Suppressor macrophage (primary cell): ENCODE measurements at regions not wholly inside any gene's neighbourhood (a gene's known extent, or its start where the extent isn't known, plus 50 kb on each side); places are given as distances from the start of the nearest gene placed in this dataset.
"Not testable (repeated sequence)": the region's sequence is repeated elsewhere in the genome, so short reads cannot be mapped to it uniquely, and the experiment has no call there.

Experiments
- DNase-seq, 4 experiments: peaks; one replicate each; pipeline ENCODE4 v3.0.0-alpha.2; 2020 to 2022

DNA sequence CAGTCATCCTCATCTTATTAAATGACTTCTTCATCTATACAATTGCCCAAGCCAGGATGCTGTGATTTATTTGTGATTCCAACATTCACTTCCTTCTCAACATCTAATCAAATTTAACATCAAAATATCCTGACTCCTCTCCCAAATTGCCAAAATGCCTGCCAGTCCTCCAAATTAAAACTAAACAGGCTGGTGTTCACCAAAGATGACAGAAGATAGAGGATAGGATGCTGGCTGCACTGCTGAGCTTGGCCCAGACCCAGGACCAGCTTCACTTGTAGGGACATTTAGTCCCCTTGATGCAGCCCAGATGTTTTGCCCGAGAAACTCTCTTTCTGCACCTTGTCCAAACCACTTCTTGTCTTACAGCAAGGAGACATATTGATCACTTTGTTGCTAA, 540.0 kb upstream of the CNTNAP5 start:
- no peak for DNase-seq

DNA sequence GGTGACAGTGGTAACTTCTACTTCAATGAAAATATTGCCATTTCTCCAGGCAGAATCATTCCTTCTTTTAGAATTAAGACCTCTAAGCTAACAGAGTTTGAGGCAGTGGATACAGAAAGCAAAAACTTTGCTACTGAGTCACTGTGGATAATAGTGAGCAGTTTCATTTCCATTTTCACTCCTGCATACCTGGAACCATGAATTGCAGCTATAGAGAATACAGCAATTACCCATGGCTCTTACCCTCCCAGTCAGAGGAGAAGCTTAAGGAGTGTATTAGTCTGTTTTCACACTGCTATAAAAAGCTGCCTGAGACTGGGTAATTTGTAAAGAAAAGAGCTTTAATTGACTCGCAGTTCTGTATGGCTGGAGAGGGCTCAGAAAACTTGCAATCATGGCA, 531.4 kb upstream of the CNTNAP5 start:
- no peak for DNase-seq

DNA sequence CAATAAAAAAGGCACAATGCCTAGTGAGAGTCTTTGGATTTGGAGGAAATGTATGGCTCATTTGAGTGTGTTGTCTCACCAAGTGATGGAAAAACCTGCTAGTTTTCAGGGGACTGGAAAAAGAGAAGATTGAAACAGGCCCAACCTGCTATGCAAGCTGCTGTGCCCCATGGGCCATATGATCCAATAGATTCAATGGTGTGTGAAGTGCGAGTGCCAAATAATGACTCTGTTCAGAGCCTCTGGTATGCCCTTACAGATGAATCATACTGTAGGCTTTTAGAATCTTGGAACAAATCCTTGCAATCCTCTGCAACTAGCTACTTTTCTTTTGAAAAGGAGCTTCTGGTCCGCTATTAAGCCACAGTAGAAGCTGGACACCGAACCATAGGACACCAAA, 529.8 kb upstream of the CNTNAP5 start:
- no peak for DNase-seq

DNA sequence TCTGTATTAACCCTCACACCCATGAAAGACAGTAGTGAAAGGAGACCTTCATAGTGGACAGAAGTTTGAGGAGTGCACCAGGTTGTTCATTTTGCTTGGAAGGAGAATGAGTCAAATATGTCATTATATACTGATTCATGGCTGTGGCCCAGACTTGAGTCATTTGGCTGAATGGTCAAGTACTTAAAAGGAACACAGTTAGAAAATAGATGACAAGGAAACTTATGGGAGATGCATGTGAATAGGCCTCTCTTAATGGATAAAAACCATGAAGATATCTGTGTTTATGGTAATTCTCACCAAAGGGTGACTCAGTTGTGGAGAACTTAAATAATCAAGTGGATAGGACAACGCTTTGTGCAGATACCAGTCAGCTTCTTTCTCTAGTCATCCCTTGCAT, 524.7 kb upstream of the CNTNAP5 start:
- no peak for DNase-seq

- no peak for DNase-seq
These were observed 524.1 kb upstream of the CNTNAP5 start for GRCh38 chr2:123500988-123501387.

GRCh38 chr2:123502931-123503330, 522.2 kb upstream of the CNTNAP5 start:
- DNase-seq = no peak

DNA sequence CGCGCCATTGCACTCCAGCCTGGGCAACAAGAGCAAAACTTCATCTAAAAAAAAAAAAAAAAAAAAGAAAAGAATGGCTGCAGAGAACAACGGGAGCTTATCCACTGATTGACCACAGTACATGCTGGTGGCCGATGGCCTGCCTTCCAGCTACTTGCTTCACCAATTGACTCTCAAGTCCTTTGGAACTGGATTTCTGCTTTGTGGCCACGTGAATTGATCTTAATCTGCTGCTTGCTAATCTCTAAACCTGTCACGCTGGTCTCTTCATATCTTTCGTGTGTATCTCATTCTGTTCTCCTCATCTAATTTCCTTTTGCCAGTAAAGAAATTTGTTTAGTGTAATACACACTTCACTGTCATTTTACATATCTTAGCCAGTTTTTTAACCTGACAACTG, 512.5 kb upstream of the CNTNAP5 start:
- DNase-seq = no peak

GRCh38 chr2:123513351-123513750, 511.7 kb upstream of the CNTNAP5 start:
- no peak for DNase-seq

- peak in 2 of 4 experiments; percentile 1 to 9 for DNase-seq
These were observed 510.4 kb upstream of the CNTNAP5 start for GRCh38 chr2:123514613-123515207.

DNA sequence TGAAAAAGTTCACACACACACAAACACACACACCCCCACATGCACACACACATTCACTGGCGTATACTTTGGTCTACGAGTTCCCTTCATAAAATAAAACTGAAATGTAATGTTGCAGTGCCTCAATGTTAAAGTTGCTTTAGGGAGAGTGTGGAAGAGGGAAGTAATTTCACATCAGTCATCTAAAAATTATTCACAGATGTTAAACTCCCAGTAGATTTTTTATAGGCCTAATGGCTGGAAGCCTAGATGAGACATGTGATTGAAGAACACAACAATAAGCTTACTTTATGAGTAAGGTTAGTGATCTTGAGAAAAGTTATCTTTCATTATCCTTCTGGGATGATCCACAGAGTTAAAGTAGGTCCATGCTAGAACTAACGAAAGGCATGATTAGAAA, 506.7 kb upstream of the CNTNAP5 start:
- DNase-seq = no peak

GRCh38 chr2:123521854-123522253, 503.2 kb upstream of the CNTNAP5 start:
- no peak for DNase-seq

DNA sequence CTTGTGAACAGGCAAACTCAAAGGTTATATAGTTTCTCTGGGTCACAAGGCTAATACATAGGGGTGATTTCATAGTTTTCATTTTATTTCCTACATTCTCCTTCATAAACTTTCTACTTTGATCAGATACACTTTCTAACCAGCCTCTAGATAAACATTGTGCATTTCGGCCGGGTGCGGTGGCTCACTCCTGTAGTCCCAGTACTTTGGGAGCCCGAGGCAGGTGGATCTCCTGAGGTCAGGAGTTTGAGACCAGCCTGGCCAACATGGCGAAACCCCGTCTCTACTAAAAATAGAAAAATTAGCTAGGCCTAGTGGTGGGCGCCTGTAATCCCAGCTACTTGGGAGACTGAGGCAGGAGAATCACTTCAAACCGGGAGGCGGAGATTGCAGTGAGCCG, 502.6 kb upstream of the CNTNAP5 start:
- not testable (repeated sequence) for DNase-seq

- no peak for DNase-seq
These were observed 495.9 kb upstream of the CNTNAP5 start for GRCh38 chr2:123528996-123529707.

- no peak for DNase-seq
These were observed 495.1 kb upstream of the CNTNAP5 start for GRCh38 chr2:123530004-123530403.

- DNase-seq = no peak
These were observed 493.0 kb upstream of the CNTNAP5 start for GRCh38 chr2:123532126-123532525.

GRCh38 chr2:123532994-123533393, 492.1 kb upstream of the CNTNAP5 start:
- DNase-seq = no peak

DNA sequence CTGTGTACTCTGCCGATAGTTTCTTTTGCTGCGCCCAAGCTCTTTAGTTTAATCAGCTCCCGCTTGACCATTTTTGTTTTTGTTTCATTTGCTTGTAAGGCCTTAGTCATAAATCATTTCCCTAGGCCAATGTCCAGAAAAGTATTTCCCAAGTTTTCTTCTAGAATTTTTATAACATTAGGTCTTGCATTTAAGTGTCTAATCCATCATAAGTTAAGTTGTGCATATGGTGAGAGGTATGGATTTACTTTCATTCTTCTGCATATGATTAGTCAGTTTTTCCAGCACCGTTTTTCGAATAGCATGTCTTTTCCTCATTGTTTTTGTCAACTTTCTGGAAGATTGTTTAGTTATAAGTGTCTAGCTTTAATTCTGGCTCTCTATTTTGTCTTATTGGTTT, 484.8 kb upstream of the CNTNAP5 start:
- DNase-seq = no peak

DNA sequence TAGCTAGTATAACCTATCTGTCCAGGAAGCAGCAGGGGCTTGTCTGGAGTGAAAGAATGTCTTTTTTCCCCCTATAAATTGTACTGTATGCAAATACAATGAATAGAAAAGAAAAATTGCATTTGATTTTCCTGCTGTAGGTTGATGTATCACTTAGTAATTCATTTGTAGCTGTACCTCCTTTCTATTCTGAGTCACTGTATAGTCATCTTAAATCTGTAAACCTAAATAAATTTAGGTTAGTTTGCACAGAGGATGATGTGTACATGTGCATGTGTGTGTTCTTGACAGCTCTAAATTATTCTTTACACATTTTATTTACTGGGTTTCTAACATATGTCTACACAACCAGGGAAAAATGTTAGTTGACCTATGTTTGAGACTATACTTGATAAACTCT, 478.7 kb upstream of the CNTNAP5 start:
- no peak for DNase-seq

DNA sequence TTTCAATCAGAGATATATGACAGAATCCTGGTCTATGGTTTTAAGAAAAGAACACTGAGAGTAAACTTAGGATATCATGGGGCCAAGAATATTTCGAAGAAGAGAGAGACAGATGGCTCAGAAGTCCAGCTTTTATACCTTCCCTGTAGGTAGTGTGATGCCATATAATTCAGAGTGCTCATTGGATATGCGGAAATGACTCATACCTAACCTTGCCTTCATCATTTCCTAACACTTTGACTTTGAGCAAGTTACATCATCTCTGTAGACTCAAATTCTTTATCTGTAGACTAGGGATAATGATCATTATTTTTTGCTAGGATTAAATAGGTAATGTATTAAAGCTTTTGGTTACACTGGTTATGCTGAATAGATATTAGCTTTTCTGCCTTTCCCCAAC, 461.6 kb upstream of the CNTNAP5 start:
- no peak for DNase-seq

GRCh38 chr2:123566291-123566946, 458.7 kb upstream of the CNTNAP5 start:
- DNase-seq = no peak

- no peak for DNase-seq
These were observed 447.1 kb upstream of the CNTNAP5 start for GRCh38 chr2:123578016-123578415.

GRCh38 chr2:123596621-123597020, 428.5 kb upstream of the CNTNAP5 start:
- DNase-seq = peak in 2 of 4 experiments; percentile 5 to 33

- no peak for DNase-seq
These were observed 427.1 kb upstream of the CNTNAP5 start for GRCh38 chr2:123597988-123598387.

- no peak for DNase-seq
These were observed 418.5 kb upstream of the CNTNAP5 start for GRCh38 chr2:123606631-123607030.
